GM06990 (cell line): ENCODE measurements at regions not wholly inside any gene's neighbourhood (a gene's known extent, or its start where the extent isn't known, plus 50 kb on each side); places are given as distances from the start of the nearest gene placed in this dataset.

Source experiments
- DNase-seq: peaks from one replicate; pipeline ENCODE4 v3.0.0-alpha.2; 2011; ENCODE audit not compliant: insufficient read length; ENCODE audit errors: extremely low read depth
- H3K27me3 ChIP-seq: replicated peaks from 2 replicates; pipeline ENCODE4 v1.6.0; 2011; ENCODE audit warnings: low read length; ENCODE audit not compliant: control insufficient read depth, insufficient read depth
- H3K36me3 ChIP-seq: 2 replicates; pipeline ENCODE4 v1.5.1; 2011; ENCODE audit warnings: low read length; ENCODE audit not compliant: control insufficient read depth, insufficient read depth
- H3K4me3 ChIP-seq: replicated peaks from 2 replicates; pipeline ENCODE4 v1.5.1; 2011; ENCODE audit warnings: low read depth, mild to moderate bottlenecking, control low read depth, low read length
- TF ChIP-seq, protein P1 (sequence below): IDR thresholded peaks from 2 replicates; pipeline ENCODE4 v1.5.1; 2011; ENCODE audit warnings: low read length, control low read depth, mild to moderate bottlenecking, inconsistent platforms; ENCODE audit not compliant: insufficient read depth, poor library complexity, severe bottlenecking

DNA sequence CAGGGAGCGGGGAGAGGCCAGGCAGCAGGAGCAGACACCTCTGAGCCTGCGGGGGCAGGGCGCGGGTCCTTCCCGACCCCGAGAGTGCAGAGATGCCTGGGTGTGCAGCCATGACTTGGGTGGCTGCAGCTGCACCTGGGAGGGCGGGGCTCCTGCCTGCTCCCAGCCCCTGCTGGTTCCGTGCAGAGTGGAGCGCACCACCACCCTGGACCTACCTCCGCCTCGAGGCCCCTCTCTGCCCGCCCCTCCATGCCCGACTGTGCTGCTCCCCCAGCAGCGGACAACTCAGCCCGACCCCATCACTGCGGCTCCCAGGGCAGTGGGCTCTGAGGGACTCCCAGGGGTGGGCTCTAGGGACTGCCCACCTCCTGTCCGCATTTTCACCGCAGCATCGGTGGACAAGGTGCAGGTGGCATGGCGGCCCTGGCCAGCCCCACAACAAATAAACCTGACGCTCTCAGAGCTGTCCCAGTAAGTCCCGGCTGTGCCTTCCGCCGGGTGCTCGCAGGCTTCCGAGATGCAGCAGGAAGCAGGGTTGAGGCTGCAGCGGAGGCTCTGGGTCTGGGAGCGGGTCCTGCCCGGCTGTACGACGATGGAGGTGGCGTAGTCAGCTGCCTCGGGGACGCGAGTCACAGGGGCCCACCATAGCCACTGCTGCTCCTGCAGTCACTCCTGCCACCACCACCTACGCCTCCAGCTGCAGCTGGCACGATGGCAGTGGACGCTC lies 392.0 kb upstream of the CCDC196 start:
- no peak for DNase-seq
- peaks cover 2% of the 10 kb centered on the region for H3K27me3 ChIP-seq
- no peak overlapping the region for H3K4me3 ChIP-seq
- TF ChIP-seq, protein P1, sequence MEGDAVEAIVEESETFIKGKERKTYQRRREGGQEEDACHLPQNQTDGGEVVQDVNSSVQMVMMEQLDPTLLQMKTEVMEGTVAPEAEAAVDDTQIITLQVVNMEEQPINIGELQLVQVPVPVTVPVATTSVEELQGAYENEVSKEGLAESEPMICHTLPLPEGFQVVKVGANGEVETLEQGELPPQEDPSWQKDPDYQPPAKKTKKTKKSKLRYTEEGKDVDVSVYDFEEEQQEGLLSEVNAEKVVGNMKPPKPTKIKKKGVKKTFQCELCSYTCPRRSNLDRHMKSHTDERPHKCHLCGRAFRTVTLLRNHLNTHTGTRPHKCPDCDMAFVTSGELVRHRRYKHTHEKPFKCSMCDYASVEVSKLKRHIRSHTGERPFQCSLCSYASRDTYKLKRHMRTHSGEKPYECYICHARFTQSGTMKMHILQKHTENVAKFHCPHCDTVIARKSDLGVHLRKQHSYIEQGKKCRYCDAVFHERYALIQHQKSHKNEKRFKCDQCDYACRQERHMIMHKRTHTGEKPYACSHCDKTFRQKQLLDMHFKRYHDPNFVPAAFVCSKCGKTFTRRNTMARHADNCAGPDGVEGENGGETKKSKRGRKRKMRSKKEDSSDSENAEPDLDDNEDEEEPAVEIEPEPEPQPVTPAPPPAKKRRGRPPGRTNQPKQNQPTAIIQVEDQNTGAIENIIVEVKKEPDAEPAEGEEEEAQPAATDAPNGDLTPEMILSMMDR = no peak
- H3K36me3 ChIP-seq = no peaks in the 10 kb centered on the region

DNA sequence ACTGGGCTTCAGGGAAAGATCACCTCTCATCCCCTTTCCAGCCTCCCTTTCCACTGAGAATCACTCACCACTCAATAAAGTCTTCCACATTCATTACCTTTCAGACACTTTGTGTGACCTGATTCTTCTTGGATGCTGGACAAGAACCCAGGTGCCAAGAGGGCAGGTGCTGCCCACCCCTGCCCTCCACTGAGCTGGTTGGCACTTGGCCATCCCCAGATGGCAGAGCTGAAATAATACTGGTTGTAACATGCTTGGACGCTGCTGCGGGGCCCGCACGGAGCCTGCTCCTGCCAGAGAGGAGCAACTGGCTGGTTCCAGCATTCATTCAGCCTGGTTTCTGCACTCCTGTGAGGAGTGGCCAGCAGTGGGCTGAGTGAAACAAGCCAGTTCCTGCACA lies 386.7 kb upstream of the CCDC196 start:
- TF ChIP-seq, protein P1 = no peak
- no peak for DNase-seq

DNA sequence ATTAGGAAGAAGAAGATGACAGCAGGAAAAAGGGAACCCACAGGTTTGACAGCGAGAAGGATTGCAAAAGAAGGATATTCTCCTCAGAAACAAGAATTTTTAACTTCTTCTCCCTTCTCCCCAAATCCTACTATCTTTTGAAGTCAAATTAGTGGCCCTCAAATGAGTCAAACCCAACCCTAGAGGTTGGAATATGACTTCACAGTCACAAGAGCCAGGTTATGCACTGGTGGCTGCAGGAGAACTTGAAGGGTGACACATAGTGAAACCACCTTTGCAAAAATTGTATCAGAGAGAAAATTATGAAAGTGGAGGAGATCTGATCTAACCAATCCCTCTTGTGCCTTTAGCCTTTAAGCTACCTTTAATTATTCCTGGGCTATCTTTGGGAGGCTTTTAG lies 386.2 kb upstream of the CCDC196 start:
- DNase-seq = no peak
- H3K27me3 ChIP-seq = no peaks in the 10 kb centered on the region
- H3K36me3 ChIP-seq = no peaks in the 10 kb centered on the region
- H3K4me3 ChIP-seq = no peak overlapping the region
- TF ChIP-seq, protein P1 = no peak

More for the DNA sequence above, 386.7 kb upstream of the CCDC196 start:
- no peaks in the 10 kb centered on the region for H3K36me3 ChIP-seq
- H3K27me3 ChIP-seq = no peaks in the 10 kb centered on the region
- H3K4me3 ChIP-seq = no peak overlapping the region

DNA sequence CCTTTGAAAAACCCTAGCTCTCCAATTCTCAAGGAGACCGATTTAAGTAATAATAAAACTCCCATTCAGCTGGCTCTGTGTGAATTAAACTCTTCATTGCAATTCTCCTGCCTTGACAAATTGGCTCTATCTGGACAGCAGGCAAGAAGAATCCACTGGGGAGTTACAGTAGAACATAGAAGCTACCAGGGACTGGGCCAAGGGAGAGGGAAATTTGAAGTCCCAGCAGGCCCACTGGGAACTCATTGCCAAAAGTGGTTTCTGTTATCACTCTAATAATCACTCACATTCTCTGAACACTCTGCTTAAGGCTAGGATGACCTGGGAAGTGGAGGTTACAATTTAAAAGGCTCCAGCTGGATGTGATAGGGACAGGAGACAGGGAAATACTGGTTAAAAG lies 384.5 kb upstream of the CCDC196 start:
- TF ChIP-seq, protein P1 = no peak

DNA sequence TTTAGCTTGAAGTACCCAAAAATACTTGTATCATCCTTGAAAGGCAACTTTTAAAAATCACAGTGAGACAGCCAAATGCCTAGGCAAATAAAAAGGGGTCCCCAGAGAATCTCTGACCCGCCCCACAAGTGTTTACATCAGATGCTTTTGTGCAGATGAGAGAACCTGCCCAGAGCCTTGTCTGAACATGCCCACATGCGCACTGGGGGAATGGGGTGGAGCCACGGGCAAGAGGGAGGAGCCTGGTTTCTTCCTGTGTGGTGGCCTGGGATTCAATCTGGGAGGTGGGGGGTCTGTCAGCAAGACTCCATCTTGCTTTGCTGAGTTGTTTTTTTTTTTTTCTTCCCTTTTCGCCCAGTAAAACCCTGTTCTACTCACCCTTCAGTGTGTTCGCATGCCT lies 381.7 kb upstream of the CCDC196 start:
- DNase-seq = no peak
- no peaks in the 10 kb centered on the region for H3K36me3 ChIP-seq
- H3K27me3 ChIP-seq = no peaks in the 10 kb centered on the region
- TF ChIP-seq, protein P1 = no peak
- no peak overlapping the region for H3K4me3 ChIP-seq

More for the DNA sequence above, 384.5 kb upstream of the CCDC196 start:
- no peak overlapping the region for H3K4me3 ChIP-seq
- no peaks in the 10 kb centered on the region for H3K27me3 ChIP-seq
- no peaks in the 10 kb centered on the region for H3K36me3 ChIP-seq
- no peak for DNase-seq
